K562 (cell line): ENCODE measurements at regions not wholly inside any gene's neighbourhood (a gene's known extent, or its start where the extent isn't known, plus 50 kb on each side); places are given as distances from the start of the nearest gene placed in this dataset.

Experiments
- ATAC-seq: fragments of 200-7000 bp; cut with Tn5 transposase; 3 replicates; pipeline ENCODE4 v1.9.1; 2020; ENCODE audit warnings: moderate library complexity
- BruUV-seq: library from RNA; stranded (reverse); fragments of 400-500 nt; replicated peaks from 2 replicates; lab custom pipeline; 2021; lab: Mats Ljungman, UMichigan
- CTCF ChIA-PET: fragments of 300-600 bp; formaldehyde crosslinking; extraction: SDS; loops from one replicate; lab custom pipeline; 2021; ENCODE audit warnings: low intra/inter-chr PET ratio; lab: Yijun Ruan, JAX
- POLR2A ChIA-PET: fragments of 300-600, 350-650 bp; sonication (Branson Sonifier 250); formaldehyde crosslinking; extraction: SDS; loops from one replicate; lab custom pipeline; 2021; ENCODE audit warnings: antibody characterized with exemption, inconsistent platforms; lab: Yijun Ruan, JAX
- DNase-seq, 4 experiments: peaks; one replicate each; pipeline versions ENCODE4 v3.0.0 to v3.0.0-alpha.2; 2011 to 2018; ENCODE audit warnings: low spot score in 3 of 4, mixed read lengths in 3 of 4; ENCODE audit errors: extremely low read depth in 1 of 4
- FAIRE-seq: peaks from 2 replicates; lab custom pipeline; 2011; peaks lifted over from hg19 to GRCh38; lab: Jason Lieb, UNC
- H2AFZ ChIP-seq: 2 replicates; pipeline ENCODE4 v1.6.0; 2011; ENCODE audit warnings: low read depth, low read length, control low read depth, inconsistent platforms
- H3K27ac ChIP-seq: fragments of 200-600 bp; 3 replicates; pipeline ENCODE4 v1.8.0; 2011; ENCODE audit warnings: low read depth, mild to moderate bottlenecking, control low read depth, inconsistent platforms, low read length, moderate library complexity, mixed read lengths; ENCODE audit errors: extremely low read depth
- H3K27me3 ChIP-seq, 2 experiments: fragments of 300-600 bp in 1 of 2; 2 replicates in 1 of 2; 3 replicates in 1 of 2; pipeline versions ENCODE4 v1.6.0 to v1.8.0; 2011; ENCODE audit warnings: inconsistent platforms in 2 of 2, low read length in 2 of 2, mild to moderate bottlenecking in 1 of 2, mixed read lengths in 1 of 2, moderate library complexity in 1 of 2; ENCODE audit not compliant: control insufficient read depth in 2 of 2, insufficient read depth in 2 of 2
- H3K36me3 ChIP-seq: fragments of 300-600 bp; 3 replicates; pipeline ENCODE4 v1.8.0; 2011; ENCODE audit warnings: mild to moderate bottlenecking, low read length, inconsistent platforms; ENCODE audit not compliant: control insufficient read depth, insufficient read depth
- H3K4me1 ChIP-seq, 2 experiments: fragments of 200-600 bp in 1 of 2; replicated peaks in 1 of 2; 2 replicates in 1 of 2; 3 replicates in 1 of 2; pipeline versions ENCODE4 v1.5.1 to v1.8.0; 2011; ENCODE audit warnings: inconsistent platforms in 2 of 2, low read length in 2 of 2, mild to moderate bottlenecking in 1 of 2, mixed read lengths in 1 of 2, moderate library complexity in 1 of 2; ENCODE audit not compliant: control insufficient read depth in 2 of 2, insufficient read depth in 2 of 2
- H3K4me2 ChIP-seq: 2 replicates; pipeline ENCODE4 v1.6.1; 2011; ENCODE audit warnings: low read length, control low read depth, inconsistent platforms, mixed read lengths; ENCODE audit not compliant: insufficient read depth
- H3K4me3 ChIP-seq: fragments of 200-600 bp; sonication (generic), shearing (Covaris generic); 2 replicates; pipeline ENCODE4 v1.5.1; 2016; ENCODE audit warnings: control low read depth, inconsistent platforms
- H3K79me2 ChIP-seq: fragments of 200-600 bp; 3 replicates; pipeline ENCODE4 v1.8.0; 2011; ENCODE audit warnings: low read length, inconsistent platforms; ENCODE audit not compliant: control insufficient read depth, insufficient read depth
- H3K9ac ChIP-seq, 2 experiments: 2 replicates each; pipeline versions ENCODE4 v1.6.0 to v1.6.1; 2011; ENCODE audit warnings: low read depth in 2 of 2, low read length in 2 of 2, control low read depth in 1 of 2, inconsistent platforms in 1 of 2, mild to moderate bottlenecking in 1 of 2, mixed read lengths in 1 of 2; ENCODE audit not compliant: insufficient read depth in 1 of 2
- H3K9me1 ChIP-seq: one replicate; pipeline ENCODE4 v1.6.0; 2011; ENCODE audit warnings: inconsistent platforms, mild to moderate bottlenecking, low read length, moderate library complexity; ENCODE audit not compliant: control insufficient read depth, insufficient read depth
- H3K9me3 ChIP-seq: replicated peaks from 2 replicates; pipeline ENCODE4 v1.5.1; 2011; ENCODE audit warnings: low read depth, low read length, inconsistent platforms; ENCODE audit not compliant: control insufficient read depth, insufficient read depth
- H4K20me1 ChIP-seq: replicated peaks from 2 replicates; pipeline ENCODE4 v1.6.1; 2011; ENCODE audit warnings: low read length, inconsistent platforms, mixed read lengths; ENCODE audit not compliant: control insufficient read depth, insufficient read depth
- ESRRB ChIP-seq: fragments of 250-450 bp; sonication (Bioruptor Pico); IDR thresholded peaks from 2 replicates; pipeline ENCODE4 v1.5.0; 2020; ENCODE audit warnings: mild to moderate bottlenecking, moderate library complexity, borderline replicate concordance
- GTF3C2 ChIP-seq: IDR thresholded peaks from 3 replicates; pipeline ENCODE4 v1.6.1; 2011; ENCODE audit warnings: borderline replicate concordance, mild to moderate bottlenecking, moderate library complexity; ENCODE audit not compliant: insufficient read length; ENCODE audit errors: extremely low read depth
- HMGN3 ChIP-seq: IDR thresholded peaks from 2 replicates; pipeline ENCODE4 v1.6.1; 2011; ENCODE audit warnings: borderline replicate concordance, low read depth, mild to moderate bottlenecking, mixed read lengths, low read length; ENCODE audit not compliant: insufficient read length; ENCODE audit errors: extremely low read depth
- HNRNPL ChIP-seq: fragments of 200-400 bp; formaldehyde crosslinking; IDR thresholded peaks from 2 replicates; pipeline ENCODE4 v1.6.1; 2017; ENCODE audit warnings: low read depth, mild to moderate bottlenecking, low read length
- LEF1 ChIP-seq: fragments of 450-650 bp; IDR thresholded peaks from 2 replicates; pipeline ENCODE4 v1.6.1; 2016; ENCODE audit warnings: mild to moderate bottlenecking
- MAZ ChIP-seq, 2 experiments: fragments of 450-650 bp in 1 of 2; sonication (generic) in 1 of 2; formaldehyde crosslinking; IDR thresholded peaks in 1 of 2; conservative IDR thresholded peaks in 1 of 2; 2 replicates each; pipeline versions ENCODE4 v1.4.0 to v1.5.0; 2020; ENCODE audit warnings: mild to moderate bottlenecking in 1 of 2, missing genetic modification reagents in 1 of 2
- MEF2D ChIP-seq: conservative IDR thresholded peaks from 2 replicates; pipeline ENCODE4 v1.6.1; 2016; ENCODE audit warnings: low read depth, missing genetic modification characterization, missing compliant biosample characterization
- POLR2H ChIP-seq: IDR thresholded peaks from 2 replicates; pipeline ENCODE4 v1.6.1; 2016; ENCODE audit warnings: missing genetic modification characterization, low read depth, mild to moderate bottlenecking, control low read depth, missing compliant biosample characterization, moderate library complexity
- RHOXF2B ChIP-seq: fragments of 250-450 bp; sonication (Bioruptor Pico); conservative IDR thresholded peaks from 2 replicates; pipeline ENCODE4 v1.5.1; 2021
- ZNF224 ChIP-seq: sonication (generic); formaldehyde crosslinking; IDR thresholded peaks from 2 replicates; pipeline ENCODE4 v1.8.0; 2022; ENCODE audit warnings: mild to moderate bottlenecking, missing genetic modification reagents
- ZNF263 ChIP-seq: sonication (generic); formaldehyde crosslinking; IDR thresholded peaks from 2 replicates; pipeline ENCODE4 v1.8.0; 2022; ENCODE audit warnings: mild to moderate bottlenecking, missing genetic modification reagents, borderline replicate concordance
- WGBS: fragments of 100-300 bp; shearing (Covaris generic); methylation state at CpG from one replicate; pipeline ENCODE4 v1.1.6; 2016; ENCODE audit warnings: low coverage, mixed read lengths; ENCODE audit not compliant: insufficient coverage; ENCODE audit errors: missing lambda C conversion rate; 5-methylcytosine and 5-hydroxymethylcytosine counted together
- in situ Hi-C: fragments of 300-500 bp; cut with MboI; formaldehyde crosslinking; loops from 4 replicates; pipeline ENCODE4 v1.15.0; 2018; ENCODE audit warnings: inconsistent platforms, mixed read lengths
- intact Hi-C: fragments of 100-400 bp; cut with micrococcal nuclease; formaldehyde crosslinking; loops from 2 replicates; pipeline ENCODE4 v1.14.2; 2022

- FAIRE-seq (no peak), ATAC-seq (no peak), DNase-seq (no peak)
- H4K20me1 ChIP-seq = no peaks in the 10 kb centered on the region
- H3K36me3 ChIP-seq = no peaks in the 10 kb centered on the region
- H3K4me2 ChIP-seq = no peak overlapping the region
- no peak overlapping the region for H3K27ac ChIP-seq
- no peaks in the 10 kb centered on the region for H3K79me2 ChIP-seq
- H2AFZ ChIP-seq = no peak overlapping the region
- H3K9me3 ChIP-seq = no peaks in the 10 kb centered on the region
- ChIA-PET POLR2A (no interaction called here), CTCF (no interaction called here)
- TF ChIP-seq HNRNPL (no peak), ZNF263 (CRISPR knock-in tag) (no peak), ZNF224 (CRISPR knock-in tag) (no peak), LEF1 (no peak), MEF2D (tag) (no peak)
- H3K4me1 ChIP-seq = no peaks in the 10 kb centered on the region
- intact Hi-C loops = no loop called here
- in situ Hi-C loops = no loop called here
- WGBS = 0% methylated on average over 3 of the region's 3 CpGs
- no peaks in the 10 kb centered on the region for H3K27me3 ChIP-seq
- no TSS peak for BruUV-seq
- no peaks in the 10 kb centered on the region for H3K9me1 ChIP-seq
- no peak overlapping the region for H3K9ac ChIP-seq
- H3K4me3 ChIP-seq = no peak overlapping the region
Measured at GRCh38 chr3:107082527-107082926, 294.7 kb upstream of the CCDC54 start.

GRCh38 chr3:107085261-107085660 is 292.0 kb upstream of the CCDC54 start:
- Histone ChIP-seq H3K9ac (no peak overlapping the region), H3K4me2 (no peak overlapping the region), H4K20me1 (no peaks in the 10 kb centered on the region), H3K27ac (no peak overlapping the region), H2AFZ (no peak overlapping the region), H3K27me3 (no peaks in the 10 kb centered on the region), H3K4me1 (no peaks in the 10 kb centered on the region), H3K36me3 (no peaks in the 10 kb centered on the region), H3K79me2 (no peaks in the 10 kb centered on the region), H3K9me3 (no peaks in the 10 kb centered on the region), H3K9me1 (no peaks in the 10 kb centered on the region), H3K4me3 (no peak overlapping the region)
- WGBS = 4% methylated on average over 2 of the region's 3 CpGs
- BruUV-seq = no TSS peak
- intact Hi-C loops = no loop called here
- TF ChIP-seq GTF3C2 = no peak
- no peak for TF ChIP-seq ESRRB (CRISPR knock-in tag)
- no peak for TF ChIP-seq RHOXF2B (CRISPR knock-in tag)
- TF ChIP-seq HMGN3 = no peak
- TF ChIP-seq MAZ (CRISPR knock-in tag; conservative IDR thresholded peaks at IDR 0.05 in 1 of 2, IDR thresholded peaks at IDR 0.05 in 1 of 2) = no peak
- no peak for TF ChIP-seq POLR2H
- POLR2A ChIA-PET = no interaction called here
- FAIRE-seq (no peak), ATAC-seq (no peak), DNase-seq (no peak)
- in situ Hi-C loops = no loop called here
- CTCF ChIA-PET = no interaction called here
